Fibroblast of pulmonary artery (primary cell): ENCODE measurements at regions not wholly inside any gene's neighbourhood (a gene's known extent, or its start where the extent isn't known, plus 50 kb on each side); places are given as distances from the start of the nearest gene placed in this dataset.
A peak's percentile ranks its signal among the peaks of the same experiment; 100 is the strongest.

Source experiments
- DNase-seq: peaks from one replicate; pipeline ENCODE4 v3.0.0-alpha.2; 2010; ENCODE audit warnings: low read depth
- H3K4me3 ChIP-seq: replicated peaks from 2 replicates; pipeline ENCODE4 v1.5.1; 2011; ENCODE audit warnings: low read depth, mild to moderate bottlenecking, control low read depth, low read length, moderate library complexity
- TF ChIP-seq, protein P1 (sequence below): IDR thresholded peaks from 2 replicates; pipeline ENCODE4 v1.5.1; 2011; ENCODE audit warnings: mild to moderate bottlenecking, control low read depth, low read length, inconsistent platforms; ENCODE audit errors: missing control alignments

GRCh38 chr16:85462714-85463611 lies 150.2 kb upstream of the GSE1 start:
- peak overlapping the region; percentile 7 for H3K4me3 ChIP-seq

DNA sequence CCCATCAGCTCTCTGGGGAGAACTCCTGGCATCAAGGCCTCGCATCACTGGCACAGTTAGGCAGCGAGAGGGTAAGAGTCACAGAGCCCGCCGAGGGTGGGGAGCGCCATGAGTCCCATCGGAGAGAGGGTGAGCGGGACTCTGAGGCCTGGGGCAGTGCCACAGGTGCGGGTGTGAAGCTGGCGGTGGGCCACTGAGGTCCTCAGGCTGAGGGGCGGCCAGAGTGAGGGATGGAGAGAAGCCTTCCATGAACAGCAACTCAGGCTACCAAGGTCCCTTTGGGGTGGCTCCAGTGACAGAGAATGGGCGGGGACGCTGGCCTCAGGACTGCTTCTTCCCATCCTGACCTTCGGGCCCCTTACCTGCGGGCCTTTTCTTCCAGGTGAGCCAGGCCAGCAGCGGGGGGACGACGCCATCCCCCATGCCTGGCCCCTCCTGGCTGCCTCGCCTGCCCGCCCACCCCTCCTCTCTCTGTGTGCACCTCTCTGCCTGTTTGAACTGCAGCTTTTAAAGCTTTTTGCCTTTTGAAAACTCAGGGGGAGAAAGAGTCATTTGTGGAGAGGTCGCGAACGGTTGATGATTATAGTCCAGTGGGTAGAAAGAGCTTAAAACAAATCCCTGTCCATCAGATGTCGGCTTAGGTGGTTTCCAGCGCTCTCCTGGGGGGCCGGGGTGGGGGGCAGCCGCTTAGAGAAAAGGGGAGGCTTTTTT lies 149.3 kb upstream of the GSE1 start:
- DNase-seq, result no peak
- TF ChIP-seq, protein P1, sequence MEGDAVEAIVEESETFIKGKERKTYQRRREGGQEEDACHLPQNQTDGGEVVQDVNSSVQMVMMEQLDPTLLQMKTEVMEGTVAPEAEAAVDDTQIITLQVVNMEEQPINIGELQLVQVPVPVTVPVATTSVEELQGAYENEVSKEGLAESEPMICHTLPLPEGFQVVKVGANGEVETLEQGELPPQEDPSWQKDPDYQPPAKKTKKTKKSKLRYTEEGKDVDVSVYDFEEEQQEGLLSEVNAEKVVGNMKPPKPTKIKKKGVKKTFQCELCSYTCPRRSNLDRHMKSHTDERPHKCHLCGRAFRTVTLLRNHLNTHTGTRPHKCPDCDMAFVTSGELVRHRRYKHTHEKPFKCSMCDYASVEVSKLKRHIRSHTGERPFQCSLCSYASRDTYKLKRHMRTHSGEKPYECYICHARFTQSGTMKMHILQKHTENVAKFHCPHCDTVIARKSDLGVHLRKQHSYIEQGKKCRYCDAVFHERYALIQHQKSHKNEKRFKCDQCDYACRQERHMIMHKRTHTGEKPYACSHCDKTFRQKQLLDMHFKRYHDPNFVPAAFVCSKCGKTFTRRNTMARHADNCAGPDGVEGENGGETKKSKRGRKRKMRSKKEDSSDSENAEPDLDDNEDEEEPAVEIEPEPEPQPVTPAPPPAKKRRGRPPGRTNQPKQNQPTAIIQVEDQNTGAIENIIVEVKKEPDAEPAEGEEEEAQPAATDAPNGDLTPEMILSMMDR, result no peak
- H3K4me3 ChIP-seq, result no peak overlapping the region

More at GRCh38 chr16:85462714-85463611, 150.2 kb upstream of the GSE1 start:
- TF ChIP-seq, protein P1, result no peak
- DNase-seq, result no peak

- no peak overlapping the region for H3K4me3 ChIP-seq
- DNase-seq, result no peak
- TF ChIP-seq, protein P1, result no peak
Measured at GRCh38 chr16:85464383-85465305, 148.5 kb upstream of the GSE1 start.

DNA sequence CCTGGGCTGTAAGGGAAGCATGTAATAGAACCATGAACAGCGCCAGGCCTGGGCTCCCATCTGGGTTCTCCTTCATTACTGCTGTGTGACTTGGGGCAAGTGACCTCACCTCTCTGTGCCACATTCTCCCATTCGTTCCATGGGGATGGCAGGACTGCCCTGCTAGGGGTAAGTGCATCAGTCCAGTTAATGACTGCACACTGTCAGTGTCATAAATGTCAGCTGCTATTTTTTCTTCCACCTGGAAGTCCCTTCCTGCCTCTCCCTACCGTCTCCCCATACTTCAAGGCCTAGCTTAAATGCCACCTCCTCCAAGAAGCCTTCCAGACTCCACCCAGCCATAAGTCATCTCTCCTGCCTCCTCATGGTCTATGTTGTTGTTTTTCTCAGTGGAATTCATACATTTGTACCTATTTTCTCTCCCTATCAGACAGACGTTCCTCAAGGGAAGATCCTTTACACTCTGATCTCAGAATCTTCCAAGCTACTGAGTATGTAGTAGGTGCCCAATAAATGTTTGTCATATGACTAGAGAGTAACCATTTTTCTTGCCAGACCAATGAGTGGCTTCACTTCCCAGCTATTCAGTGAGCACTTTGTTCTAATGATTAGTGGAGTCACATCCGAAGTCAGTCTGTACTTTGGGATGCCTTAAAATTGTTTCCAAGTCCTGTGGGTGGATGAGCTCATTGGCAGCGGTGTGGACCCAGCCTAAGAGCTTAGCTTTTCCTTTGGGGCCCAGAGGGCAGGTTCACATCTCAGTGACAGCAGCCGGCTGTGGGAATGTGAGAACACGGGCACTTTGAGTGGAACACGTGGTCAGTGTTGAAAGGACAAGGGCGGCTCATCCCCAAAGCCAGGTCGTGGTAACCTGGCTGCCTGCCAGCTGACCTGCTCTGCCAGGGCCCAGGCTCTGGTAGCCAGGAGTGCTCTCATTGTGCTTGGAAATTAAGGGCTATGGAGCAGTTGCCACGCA lies 147.5 kb upstream of the GSE1 start:
- TF ChIP-seq, protein P1, result no peak
- H3K4me3 ChIP-seq, result no peak overlapping the region
- peak; percentile 36 for DNase-seq

- DNase-seq, result no peak
- no peak overlapping the region for H3K4me3 ChIP-seq
- TF ChIP-seq, protein P1, result no peak
Measured at GRCh38 chr16:85466304-85466700, 146.8 kb upstream of the GSE1 start.

DNA sequence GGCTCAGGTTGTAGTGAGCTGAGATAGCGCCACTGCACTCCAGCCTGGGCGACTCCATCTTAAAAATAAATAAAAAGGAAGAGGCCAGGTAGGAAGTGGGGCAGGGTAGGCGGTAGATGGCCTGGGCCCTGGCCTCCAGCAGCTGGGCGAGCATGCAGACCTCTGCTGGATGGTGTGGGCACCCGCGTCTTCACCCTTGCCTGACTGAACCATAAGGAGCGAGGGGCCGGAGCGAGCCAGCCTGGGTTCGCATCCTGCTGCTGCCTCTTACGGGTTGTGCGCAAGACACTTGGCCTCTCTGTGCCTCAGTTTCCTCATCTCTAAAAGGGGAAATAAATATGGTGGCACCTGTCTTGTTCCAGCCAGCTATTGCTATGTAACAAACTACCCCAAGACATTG lies 146.1 kb upstream of the GSE1 start:
- no peak overlapping the region for H3K4me3 ChIP-seq
- DNase-seq, result no peak
- TF ChIP-seq, protein P1, result no peak
